Skeletal muscle satellite cell (primary cell): ENCODE measurements at regions not wholly inside any gene's neighbourhood (a gene's known extent, or its start where the extent isn't known, plus 50 kb on each side); places are given as distances from the start of the nearest gene placed in this dataset.
"Not testable (repeated sequence)": the region's sequence is repeated elsewhere in the genome, so short reads cannot be mapped to it uniquely, and the experiment has no call there.

ENCODE experiments used
- H3K27me3 ChIP-seq: 2 replicates; pipeline ENCODE4 v1.7.0; 2013; ENCODE audit warnings: low read length; ENCODE audit not compliant: control insufficient read depth, insufficient read depth
- H3K36me3 ChIP-seq: 2 replicates; pipeline ENCODE4 v1.7.0; 2013; ENCODE audit warnings: mild to moderate bottlenecking, control low read depth, low read length; ENCODE audit not compliant: insufficient read depth
- H3K4me1 ChIP-seq: 2 replicates; pipeline ENCODE4 v1.7.0; 2013; ENCODE audit warnings: low read length; ENCODE audit not compliant: control insufficient read depth, insufficient read depth
- H3K4me2 ChIP-seq: 2 replicates; pipeline ENCODE4 v1.7.0; 2013; ENCODE audit warnings: mild to moderate bottlenecking, low read length
- H3K4me3 ChIP-seq: 2 replicates; pipeline ENCODE4 v1.7.0; 2013; ENCODE audit warnings: low read length
- H3K9ac ChIP-seq: 2 replicates; pipeline ENCODE4 v1.7.0; 2013; ENCODE audit warnings: mild to moderate bottlenecking, low read depth, low read length, moderate library complexity
- H3K9me3 ChIP-seq: replicated peaks from 2 replicates; pipeline ENCODE4 v1.7.0; 2013; ENCODE audit warnings: mild to moderate bottlenecking, control low read depth, low read length

DNA sequence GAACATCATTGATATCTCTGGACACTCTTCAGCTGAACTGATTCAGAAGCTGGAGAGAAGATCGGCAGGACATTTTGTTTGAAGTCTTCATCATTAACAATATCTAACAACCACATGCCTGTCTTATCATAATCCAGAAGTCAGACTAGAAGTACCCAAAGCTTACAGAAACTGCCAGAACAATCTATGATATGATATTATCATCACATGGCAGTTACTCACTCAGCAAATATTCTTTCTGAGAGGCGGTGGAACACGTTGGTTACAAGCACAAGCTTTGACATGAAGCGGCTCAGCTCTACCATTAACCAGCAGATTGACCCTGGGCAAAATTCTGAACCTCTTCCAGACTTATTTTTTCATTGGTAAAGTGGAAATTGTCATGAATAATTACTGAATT is 69.4 kb upstream of the KIT start:
- no peak overlapping the region for H3K4me3 ChIP-seq
- H3K9me3 ChIP-seq: no peaks in the 10 kb centered on the region
- H3K27me3 ChIP-seq: peaks cover 4% of the 10 kb centered on the region
- H3K36me3 ChIP-seq: no peaks in the 10 kb centered on the region
- H3K4me1 ChIP-seq: peaks cover 3% of the 10 kb centered on the region
- H3K9ac ChIP-seq: no peak overlapping the region
- no peak overlapping the region for H3K4me2 ChIP-seq

- Histone ChIP-seq H3K9ac (no peak overlapping the region), H3K27me3 (no peaks in the 10 kb centered on the region), H3K4me3 (no peak overlapping the region), H3K4me1 (peaks cover 3% of the 10 kb centered on the region), H3K36me3 (no peaks in the 10 kb centered on the region), H3K9me3 (no peaks in the 10 kb centered on the region), H3K4me2 (no peak overlapping the region)
These were observed 68.2 kb upstream of the KIT start for GRCh38 chr4:54589586-54589985.

DNA sequence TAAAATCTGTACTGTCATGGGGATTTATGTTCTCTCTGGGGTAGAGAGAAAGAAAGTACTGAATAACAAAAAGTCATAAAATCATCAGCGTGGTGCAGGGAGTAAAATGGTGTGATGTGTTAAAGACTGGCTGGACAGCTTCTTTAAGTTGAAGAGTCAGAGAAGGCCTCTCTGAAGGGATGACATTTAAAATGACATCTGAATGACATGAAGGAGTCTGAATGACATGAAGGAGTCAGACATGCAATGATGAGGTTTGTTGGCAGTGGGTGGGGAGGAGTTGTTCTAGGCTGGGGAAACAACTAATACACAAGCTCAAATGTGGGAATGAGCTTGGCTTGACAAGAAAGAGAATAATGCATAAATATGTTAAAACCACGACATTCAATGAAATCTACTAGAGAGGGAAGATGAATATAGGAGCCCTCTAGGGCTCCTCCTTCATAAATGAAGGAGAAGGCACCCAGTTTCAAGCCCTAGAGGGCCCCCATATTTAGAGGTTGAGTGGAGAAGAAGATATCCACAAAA is 63.9 kb upstream of the KIT start:
- Histone ChIP-seq H3K27me3 (no peaks in the 10 kb centered on the region), H3K36me3 (no peaks in the 10 kb centered on the region), H3K9me3 (no peaks in the 10 kb centered on the region), H3K4me2 (no peak overlapping the region), H3K4me3 (no peak overlapping the region), H3K9ac (no peak overlapping the region), H3K4me1 (no peaks in the 10 kb centered on the region)

DNA sequence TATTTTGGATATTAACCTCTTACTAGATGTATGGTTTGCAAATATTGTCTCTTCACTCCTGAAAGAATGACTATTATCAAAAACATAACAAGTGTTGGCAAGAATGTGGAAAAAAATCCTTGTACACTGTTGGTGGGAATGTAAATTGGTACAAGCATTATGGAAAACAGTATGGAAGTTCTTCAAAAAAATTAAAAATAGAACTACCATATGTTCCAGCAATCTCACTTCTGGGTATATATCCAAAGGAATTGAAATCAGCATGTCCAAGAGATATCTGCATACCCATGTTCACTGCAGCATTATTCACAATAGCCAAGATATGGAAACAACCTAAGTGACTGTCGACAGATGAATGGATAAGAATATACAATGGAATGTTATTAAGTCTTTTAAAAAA is 61.6 kb upstream of the KIT start:
- no peaks in the 10 kb centered on the region for H3K27me3 ChIP-seq
- H3K4me1 ChIP-seq: no peaks in the 10 kb centered on the region
- no peak overlapping the region for H3K4me2 ChIP-seq

GRCh38 chr4:54597678-54598077 is 60.1 kb upstream of the KIT start:
- H3K4me1 ChIP-seq, H3K4me2 ChIP-seq, H3K9me3 ChIP-seq, H3K4me3 ChIP-seq, H3K9ac ChIP-seq, H3K36me3 ChIP-seq, H3K27me3 ChIP-seq: not testable (repeated sequence)

More for the DNA sequence above, 61.6 kb upstream of the KIT start:
- Histone ChIP-seq H3K9me3 (no peaks in the 10 kb centered on the region), H3K36me3 (no peaks in the 10 kb centered on the region), H3K9ac (no peak overlapping the region), H3K4me3 (no peak overlapping the region)

GRCh38 chr4:54602175-54602574 is 55.6 kb upstream of the KIT start:
- H3K4me3 ChIP-seq, H3K4me2 ChIP-seq, H3K9me3 ChIP-seq, H3K4me1 ChIP-seq, H3K36me3 ChIP-seq, H3K27me3 ChIP-seq, H3K9ac ChIP-seq: not testable (repeated sequence)

GRCh38 chr4:54607067-54607466 is 50.7 kb upstream of the KIT start:
- Histone ChIP-seq H3K4me1 (no peaks in the 10 kb centered on the region), H3K36me3 (no peaks in the 10 kb centered on the region), H3K9me3 (no peaks in the 10 kb centered on the region), H3K9ac (no peak overlapping the region), H3K4me3 (no peak overlapping the region), H3K4me2 (no peak overlapping the region), H3K27me3 (peaks cover 3% of the 10 kb centered on the region)

DNA sequence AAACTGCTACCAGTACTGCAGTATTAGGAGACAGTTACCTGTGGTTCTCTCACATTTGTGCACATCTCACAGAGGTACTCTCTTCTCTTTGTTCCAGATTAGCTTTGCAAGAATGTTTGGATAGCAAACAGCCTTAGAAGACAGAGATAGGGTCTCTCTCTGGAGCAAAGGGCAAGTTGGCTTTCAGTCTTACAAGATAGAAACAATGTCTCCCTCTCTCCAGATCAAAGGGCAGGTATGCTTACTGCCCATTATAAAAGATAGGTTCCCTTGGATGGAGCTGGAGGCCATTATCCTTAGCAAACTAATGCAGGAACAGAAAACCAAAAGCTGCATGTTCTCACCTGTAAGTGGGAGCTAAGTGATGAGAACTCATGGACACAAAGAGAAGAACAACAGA is 50.2 kb upstream of the KIT start:
- Histone ChIP-seq H3K27me3 (peaks cover 3% of the 10 kb centered on the region), H3K9ac (no peak overlapping the region), H3K4me1 (no peaks in the 10 kb centered on the region), H3K4me2 (no peak overlapping the region), H3K4me3 (no peak overlapping the region), H3K9me3 (no peaks in the 10 kb centered on the region), H3K36me3 (no peaks in the 10 kb centered on the region)
